NCI-H2107 (cell line): ENCODE measurements at regions not wholly inside any gene's neighbourhood (a gene's known extent, or its start where the extent isn't known, plus 50 kb on each side); places are given as distances from the start of the nearest gene placed in this dataset.
A peak's percentile ranks its signal among the peaks of the same experiment; 100 is the strongest.

ENCODE experiments used
- DNase-seq: peaks from one replicate; lab custom pipeline; 2025; lab: John Stamatoyannopoulos, UW

DNA sequence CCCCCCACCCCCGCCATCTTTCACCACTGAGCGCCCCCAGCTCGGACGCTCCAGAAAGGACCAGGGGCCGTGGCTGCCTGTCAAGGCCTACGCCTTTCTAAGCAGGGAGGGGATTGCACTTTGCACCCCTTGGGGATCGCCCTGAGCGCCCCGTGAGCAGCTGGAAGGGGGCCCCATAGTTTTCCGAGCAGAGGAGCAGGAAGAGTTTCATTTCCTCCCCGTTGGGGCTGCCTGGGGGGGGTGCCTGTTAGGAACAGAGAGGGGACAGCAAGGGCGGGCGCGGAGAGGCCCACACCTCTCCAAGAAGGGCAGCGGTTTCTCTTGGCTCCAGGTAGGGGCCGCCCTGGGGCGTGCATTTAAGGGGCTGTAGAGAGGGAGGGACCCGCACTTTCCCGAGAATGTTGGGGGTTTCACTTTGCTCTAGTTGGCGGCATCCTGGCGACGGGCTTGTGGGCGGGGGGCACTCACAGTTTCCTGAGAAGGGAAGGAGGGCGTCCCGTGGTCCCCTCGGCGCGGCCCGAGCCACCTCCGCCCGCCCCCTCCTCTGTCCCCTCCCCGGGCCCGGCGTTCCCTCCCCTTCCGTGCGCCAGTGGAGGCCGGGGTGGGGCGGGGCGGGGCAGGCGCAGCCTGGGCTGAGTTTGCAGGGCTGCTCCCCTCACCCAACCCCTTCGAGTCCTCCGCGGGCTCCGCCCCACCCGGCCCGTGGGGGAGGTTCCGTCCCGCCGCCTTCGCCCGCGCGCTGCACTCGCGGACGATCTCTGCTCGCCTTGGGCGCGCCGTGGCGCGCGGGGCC is 82.3 kb upstream of the CD99 start:
- no peak for DNase-seq

- DNase-seq: no peak
Measured at GRCh38 chrX:2607113-2607512, 84.0 kb upstream of the CD99 start.

GRCh38 chrX:2600564-2600963 is 90.5 kb upstream of the CD99 start:
- no peak for DNase-seq

- no peak for DNase-seq
Measured at GRCh38 chrX:2596555-2597255, 94.4 kb upstream of the CD99 start.

DNA sequence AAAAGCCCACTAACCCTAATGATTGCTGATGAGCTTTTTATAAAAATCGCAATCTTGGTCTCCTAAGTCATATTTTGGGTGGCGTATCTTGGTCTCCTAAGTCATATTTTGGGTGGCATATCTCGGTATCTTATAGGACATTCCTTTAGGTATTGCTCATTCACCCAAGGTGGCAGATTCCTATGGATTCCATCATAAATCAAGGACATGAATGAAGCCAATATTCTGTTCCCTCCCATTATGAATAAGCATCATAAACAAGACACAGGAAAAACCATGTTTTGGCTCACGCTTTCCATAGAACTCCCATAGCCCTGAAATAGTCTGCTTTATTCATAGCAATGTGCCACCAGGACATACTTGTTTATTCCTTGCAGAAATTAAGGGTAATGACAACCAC is 95.0 kb upstream of the CD99 start:
- DNase-seq: no peak

DNA sequence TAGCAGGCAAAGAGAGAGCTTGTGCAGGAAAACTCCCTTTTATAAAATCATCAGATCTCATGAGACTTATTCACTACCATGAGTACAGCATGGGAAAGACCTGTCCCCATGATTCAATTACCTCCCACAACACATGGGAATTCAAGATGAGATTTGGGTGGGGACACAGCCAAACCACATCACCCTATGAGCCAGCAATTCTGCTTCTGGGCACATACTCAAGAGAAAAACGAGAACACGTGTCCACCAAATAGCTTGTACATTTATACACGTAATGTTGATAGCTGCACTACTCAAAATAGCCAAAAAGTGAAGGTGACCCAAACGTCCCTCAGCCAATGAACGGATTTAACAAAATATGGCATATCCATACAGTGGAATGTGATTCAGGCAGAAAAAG is 94.5 kb upstream of the DHRSX start:
- DNase-seq: no peak

DNA sequence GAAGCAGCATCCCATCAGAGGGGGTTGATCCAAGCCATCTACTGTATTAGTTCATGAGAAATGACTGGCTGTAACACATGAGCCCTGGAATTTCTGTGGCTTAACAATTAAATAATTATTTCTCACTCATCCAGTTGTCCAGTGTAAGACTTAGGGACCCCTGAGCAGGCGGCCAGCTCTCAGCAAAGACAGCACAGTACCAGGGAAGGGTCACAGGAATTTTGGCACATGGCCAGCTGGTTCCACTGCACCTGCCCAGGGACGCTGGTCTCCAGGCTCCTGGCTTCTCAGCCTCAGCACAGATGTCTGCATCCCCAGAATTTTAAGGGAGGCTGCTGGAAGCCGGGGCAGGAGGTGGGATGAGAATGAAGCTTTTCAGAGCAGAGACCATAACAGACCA is 93.7 kb upstream of the DHRSX start:
- no peak for DNase-seq

DNA sequence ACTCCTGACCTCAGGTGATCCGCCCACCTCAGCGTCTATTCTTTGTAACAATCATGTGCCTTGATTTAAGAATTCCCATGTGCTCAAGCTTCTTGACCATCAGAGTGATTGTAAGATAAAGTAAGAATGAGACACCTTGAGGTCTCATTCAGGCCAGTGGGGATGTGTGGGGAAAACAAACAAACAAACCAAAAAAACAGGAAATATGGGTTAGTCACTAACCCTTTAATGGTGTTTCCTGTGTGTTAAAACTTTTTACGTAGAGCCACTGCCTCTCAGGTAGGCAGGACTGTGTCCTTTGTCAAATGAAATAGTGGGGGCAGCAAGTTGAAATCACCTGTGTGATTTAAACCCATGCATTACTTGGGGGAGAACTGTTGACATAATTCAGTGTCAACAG is 91.5 kb upstream of the DHRSX start:
- DNase-seq: no peak

GRCh38 chrX:2589186-2590020 is 88.6 kb upstream of the DHRSX start:
- no peak for DNase-seq

- DNase-seq: no peak
Measured at GRCh38 chrX:2588049-2588448, 87.3 kb upstream of the DHRSX start.

DNA sequence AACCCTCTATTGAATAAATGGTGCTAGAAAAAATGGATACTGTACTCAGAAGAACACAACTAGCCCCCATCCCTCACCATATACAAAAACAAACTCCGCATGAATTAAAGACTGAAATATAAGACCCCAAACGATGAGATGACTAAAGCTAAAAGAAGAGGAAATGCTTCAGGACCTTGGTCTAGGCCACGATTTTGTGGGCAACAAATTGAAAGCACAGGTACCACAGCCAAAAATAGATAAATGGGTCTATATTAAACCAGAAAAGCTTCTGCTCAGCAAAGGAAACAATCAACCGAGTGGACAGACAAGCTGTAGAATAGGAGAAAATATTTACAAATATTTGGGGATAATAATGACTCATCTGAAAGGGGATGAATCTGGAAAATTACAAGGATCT is 86.4 kb upstream of the DHRSX start:
- no peak for DNase-seq

GRCh38 chrX:2585158-2585470 is 84.3 kb upstream of the DHRSX start:
- no peak for DNase-seq

DNA sequence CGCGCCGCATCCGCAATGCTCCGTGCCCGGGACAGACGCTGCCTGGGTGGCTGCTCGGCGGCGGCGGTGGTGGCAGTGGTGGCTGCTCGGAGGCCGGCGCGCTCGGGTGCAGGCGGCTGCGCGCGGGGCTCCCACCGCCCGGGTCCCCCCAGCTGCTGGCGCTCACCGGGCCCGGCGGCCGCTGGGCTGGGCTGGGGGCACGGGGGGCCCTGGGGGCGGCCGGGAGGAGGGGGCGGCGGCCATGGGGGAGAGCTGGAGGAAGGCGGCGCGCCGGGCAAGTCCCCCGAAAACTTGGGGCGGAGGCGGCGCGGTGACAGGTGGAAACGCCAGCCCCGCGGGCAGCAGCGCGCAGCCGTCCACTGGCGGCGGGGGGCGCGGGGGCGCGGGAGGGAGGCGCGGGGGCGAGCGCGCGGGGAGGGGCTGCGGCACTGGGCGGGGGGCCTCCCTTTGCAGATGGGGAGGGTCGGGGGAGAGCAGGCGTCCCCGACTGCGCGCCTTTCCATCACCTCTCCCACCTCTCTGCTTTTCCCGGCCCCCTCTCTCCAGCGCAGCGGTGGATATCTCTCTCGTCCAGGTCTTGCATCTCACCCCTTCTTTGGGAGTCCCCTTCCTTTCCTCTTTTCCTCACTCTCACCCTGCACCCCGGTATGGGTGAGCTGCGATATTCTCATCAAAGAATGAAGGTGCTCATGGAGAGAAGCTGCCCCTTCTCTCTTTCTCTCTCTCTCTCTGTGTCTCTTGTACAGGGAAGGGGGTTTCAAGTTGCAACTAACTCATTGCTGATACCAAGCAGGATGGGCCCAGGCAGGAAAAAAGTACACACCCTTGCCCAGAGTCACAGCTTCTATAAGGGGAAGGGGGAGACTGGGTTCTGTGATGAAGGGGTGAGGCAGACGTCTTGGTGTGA is 83.7 kb upstream of the DHRSX start:
- DNase-seq: no peak

- DNase-seq: no peak
Measured at GRCh38 chrX:2583194-2584162, 82.7 kb upstream of the DHRSX start.

DNA sequence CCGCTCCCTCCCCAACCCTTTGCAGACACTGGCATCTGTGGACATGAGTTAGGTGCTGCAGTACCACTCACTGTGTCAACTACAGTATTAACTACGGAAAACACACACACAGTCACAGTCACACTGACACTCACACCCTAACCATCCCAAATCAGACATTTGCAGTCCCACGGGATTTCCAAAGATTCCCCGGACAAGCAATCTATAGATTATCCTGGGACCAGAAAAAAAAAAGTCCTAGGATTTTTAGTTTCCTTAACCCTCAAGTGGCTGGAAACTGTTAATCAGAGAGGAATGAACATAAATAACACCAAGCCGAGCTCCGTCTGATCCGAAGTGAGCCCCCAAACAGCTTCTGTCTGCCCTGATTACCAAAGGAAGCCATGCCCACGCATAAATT is 81.9 kb upstream of the DHRSX start:
- DNase-seq: no peak

DNA sequence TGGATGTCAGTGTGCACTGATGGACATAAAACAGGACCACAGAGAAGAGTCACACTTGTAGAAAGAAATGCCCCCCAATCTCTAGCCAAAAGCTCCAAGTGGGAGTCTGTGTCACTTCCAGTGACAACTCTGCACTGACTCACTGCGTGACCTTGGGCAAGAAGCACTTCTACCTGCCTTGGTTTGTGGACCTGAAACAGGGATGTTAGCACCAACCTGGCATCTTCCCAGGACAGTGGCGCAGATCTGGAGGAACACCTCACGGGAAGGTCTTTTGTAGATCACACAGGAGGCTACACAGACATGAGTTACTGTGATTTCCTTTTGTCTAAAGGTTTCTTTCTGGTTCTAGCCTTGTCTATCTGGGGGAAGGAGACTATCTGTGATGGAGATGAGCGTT is 80.5 kb upstream of the DHRSX start:
- no peak for DNase-seq

- DNase-seq: no peak
Measured at GRCh38 chrX:2578864-2579263, 78.1 kb upstream of the DHRSX start.

DNA sequence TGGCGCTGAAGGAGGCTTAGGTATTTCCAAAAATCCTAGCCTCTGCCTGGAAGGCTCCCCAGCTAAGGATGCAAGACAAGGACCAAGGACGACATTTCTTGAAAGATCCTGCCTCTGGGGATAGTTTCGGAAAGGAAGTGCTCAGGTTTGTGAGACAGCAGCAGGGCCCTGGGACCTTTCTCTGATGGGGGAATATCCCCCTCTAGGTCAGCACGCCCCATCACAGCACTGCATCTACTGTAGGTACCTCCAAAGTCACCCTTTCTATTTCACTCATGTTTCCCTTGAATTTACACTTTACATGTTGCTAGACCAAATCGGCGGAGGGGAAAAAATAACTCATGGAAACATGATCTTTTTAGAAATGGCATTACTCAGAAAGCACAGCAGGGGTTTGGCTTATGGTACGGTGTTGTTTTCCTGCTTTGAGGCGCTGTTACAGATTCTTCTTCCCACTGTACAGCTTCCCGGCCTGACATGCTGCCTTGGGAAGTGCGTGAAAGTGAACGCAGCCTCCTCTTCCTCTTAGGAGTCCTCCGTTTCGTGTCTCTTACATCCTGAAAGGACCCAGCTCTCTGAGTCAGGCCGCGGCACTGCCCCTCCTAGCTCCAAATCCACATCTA is 77.2 kb upstream of the DHRSX start:
- peak; percentile 14 for DNase-seq

DNA sequence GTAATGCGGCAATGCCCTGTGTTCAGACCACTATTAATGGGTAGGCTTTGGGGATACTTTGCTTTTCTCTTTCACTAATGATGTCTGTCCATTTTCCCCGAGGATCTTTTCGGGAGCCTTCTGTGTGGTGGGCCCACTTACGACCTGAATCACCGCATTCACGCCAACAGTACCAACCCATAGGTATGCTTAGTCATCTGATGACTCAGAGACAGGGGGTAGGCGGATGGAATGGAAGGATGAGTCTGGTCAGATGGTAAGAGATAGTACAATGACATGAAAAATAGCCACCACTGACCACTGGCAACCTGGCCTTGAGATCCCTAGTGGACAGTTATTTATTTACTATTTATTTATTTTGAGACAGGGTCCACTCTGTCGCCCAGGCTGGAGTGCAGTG is 76.0 kb upstream of the DHRSX start:
- no peak for DNase-seq

DNA sequence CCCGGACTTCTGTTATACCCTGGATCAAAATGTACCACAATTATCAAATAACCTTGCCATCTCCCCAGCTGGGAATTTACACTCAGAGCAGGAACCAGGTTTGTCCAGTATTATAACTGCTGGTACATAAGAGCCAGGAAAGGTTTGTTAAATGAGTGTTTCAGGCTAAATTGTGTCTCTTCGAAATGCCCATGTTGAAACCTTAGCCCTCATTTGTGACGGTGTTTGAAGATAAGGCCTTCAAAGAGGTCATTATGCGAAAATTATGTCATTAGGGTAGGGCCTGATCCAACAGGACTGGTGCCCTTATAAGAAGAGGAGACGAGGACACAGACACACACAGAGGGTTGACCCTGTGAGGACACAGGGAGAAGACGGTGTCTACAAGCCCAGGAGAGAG is 73.5 kb upstream of the DHRSX start:
- DNase-seq: no peak
